ENCODE measurements at regions not wholly inside any gene's neighbourhood (a gene's known extent, or its start where the extent isn't known, plus 50 kb on each side); places are given as distances from the start of the nearest gene placed in this dataset.

- DNase-seq (ENCODE audit: low read depth, low spot score): no peak
Observed at GRCh38 chr12:115467531-115467930, 783.6 kb upstream of the TBX3 start.

DNA sequence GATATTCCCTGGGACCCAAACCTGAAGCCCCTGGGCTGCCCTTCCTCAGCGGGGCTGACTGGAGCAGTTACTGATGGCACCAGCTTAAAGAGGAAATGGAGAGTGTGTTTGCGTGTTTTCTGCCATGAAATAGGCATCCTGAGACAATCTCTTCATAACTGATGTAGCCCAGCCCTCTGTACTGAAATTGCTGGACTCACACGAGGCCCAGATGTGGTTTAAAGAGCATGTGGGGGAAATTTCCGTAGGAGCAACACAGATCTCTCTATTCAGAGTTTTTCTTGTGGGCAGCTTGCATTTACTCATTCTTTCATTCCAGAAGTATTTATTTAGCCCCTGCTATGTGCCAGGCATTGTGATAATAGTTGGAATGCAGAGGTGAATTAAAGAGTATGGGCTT lies 782.1 kb upstream of the TBX3 start:
- no peak for DNase-seq (ENCODE audit: low read depth, low spot score)

DNA sequence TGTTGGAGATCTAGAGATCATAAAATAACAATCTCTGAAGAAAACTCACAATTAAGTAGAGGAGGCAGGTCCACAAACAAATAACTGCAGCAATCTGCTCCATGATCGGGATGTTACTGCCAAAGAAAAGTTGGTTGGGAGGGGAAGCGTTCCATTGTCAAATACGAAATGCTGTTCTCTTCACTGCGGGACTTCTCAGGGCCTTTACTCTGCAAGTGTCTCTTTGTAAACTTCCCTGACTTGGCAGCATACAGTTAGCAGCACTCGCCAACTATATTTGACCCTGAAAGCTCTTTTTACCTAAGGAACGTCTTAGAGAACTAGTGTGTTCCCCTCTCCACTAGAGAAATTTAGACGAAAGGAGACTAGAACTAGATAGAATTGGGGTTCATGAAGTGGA lies 780.7 kb upstream of the TBX3 start:
- DNase-seq (ENCODE audit: low read depth, low spot score): no peak

DNA sequence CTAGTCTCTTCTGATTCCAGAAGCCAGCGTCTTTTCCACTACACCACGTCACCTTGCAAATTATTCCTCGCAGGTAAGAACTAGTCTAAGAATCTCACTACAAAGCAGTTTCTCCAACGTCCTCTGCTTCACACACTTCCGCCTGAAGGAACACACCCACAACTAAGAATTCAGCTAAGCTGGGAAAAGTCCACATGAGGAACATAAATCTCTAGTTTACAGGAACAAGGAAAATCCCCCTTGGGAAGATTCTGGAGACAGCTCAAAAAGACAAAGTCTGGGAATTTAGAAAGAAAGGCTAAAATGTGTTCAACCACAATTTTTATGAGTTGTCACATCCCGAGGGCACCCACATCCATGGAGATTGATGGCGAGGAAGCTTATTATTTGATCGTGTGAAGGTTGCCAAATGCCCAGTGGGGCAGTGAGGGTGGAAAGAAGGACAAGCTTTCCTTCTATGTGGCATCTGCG lies 780.2 kb upstream of the TBX3 start:
- no peak for DNase-seq (ENCODE audit: low read depth, low spot score)

DNA sequence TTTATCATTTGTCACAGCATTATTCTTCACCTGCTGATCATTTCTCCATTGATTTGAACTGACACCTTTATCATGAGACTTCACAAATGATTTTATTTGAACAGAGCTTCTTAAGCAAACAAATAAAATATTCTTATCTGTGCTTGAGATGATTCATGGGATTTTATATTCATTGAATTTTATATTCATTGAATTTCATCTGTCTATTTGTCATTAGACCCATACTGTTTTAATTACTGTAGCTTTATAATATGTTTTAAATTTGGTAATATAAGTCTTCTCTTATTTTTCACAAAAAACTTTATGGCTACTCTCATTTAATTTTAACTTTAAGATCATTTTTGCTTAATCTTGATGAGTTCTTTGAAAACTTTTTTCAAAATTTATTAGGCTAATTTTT lies 777.4 kb upstream of the TBX3 start:
- no peak for DNase-seq (ENCODE audit: low read depth, low spot score)

- DNase-seq (ENCODE audit: low read depth, low spot score): no peak
Observed at GRCh38 chr12:115457798-115458197, 773.8 kb upstream of the TBX3 start.

DNA sequence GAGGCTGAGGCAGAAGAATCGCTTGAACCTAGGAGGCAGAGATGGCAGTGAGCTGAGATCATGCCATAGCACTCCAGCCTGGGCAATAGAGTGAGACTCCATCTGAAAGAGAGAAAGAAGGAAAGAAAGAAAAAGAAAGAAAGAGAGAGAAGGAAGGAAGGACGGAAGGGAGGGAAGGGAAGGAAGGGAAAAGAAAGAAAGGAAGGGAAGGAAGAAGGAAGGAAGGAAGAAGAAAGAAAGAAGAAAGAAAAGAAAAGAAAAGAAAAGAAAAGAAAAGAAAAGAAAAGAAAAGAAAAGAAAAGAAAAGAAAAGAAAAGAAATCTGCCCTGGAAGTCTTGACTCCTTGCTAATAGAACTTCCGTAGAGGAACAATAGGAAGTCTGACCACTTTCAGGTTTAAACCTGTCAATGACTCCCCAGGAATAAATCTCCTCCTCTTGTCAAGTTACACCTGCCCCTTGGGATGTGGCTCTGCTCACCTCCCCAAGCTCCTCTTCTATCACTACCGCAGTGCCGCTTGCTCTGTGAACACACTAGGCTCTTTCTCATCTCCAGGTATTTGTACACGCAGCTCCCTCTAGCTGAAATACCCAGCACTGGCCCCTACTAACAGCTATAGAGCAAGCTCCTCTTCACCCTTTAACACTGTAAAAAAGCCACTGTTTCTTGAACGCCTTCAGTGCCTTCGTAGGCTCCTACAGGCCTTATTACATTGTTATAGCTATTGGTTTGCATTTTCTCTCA lies 773.1 kb upstream of the TBX3 start:
- DNase-seq (ENCODE audit: low read depth, low spot score): no peak

DNA sequence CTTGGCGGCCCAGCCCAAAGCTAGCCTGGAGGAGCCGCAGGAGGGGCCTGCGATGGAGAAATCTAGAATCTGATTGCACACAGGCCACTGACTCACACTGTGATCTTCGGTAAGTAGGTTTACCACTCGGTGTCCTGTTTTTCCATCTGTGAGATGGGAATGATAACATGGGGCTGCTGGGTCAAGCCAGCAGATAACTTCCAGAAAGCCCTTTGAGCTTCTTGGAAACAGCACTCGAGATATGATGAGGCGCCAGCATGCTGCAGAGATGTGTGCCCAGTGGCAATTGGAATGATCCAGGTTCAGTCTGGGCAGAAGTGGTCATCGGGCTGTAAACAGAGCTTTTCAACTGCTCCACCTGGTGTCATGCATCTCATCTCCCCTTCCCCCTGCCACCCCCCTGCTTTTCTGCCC lies 771.3 kb upstream of the TBX3 start:
- no peak for DNase-seq (ENCODE audit: low read depth, low spot score)

DNA sequence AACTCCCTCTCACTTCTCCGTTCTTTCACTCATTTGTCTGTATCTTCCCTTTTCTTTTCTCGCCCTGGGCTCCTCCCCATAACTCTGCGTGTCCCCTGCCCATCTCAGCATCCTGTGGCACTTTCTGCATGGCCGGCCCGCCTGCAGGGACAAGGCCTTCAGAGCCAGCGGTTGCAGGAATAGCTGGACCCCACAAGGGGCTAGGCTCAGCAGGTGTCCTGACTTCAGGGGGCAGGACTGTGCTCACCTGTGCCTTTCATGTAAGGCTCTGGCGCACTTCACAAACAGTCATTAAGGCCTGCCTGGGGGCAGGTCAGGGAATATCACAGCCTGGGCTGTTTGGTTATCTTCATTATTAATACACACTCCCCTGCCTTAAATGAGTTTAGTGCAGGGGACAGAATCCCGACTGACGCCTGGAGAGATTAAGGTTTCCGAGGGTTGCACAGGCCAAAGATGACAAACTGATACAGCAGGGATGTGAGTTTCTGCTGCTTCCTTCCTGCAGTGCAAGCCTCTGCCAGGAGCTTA lies 768.8 kb upstream of the TBX3 start:
- DNase-seq (ENCODE audit: low read depth, low spot score): no peak

DNA sequence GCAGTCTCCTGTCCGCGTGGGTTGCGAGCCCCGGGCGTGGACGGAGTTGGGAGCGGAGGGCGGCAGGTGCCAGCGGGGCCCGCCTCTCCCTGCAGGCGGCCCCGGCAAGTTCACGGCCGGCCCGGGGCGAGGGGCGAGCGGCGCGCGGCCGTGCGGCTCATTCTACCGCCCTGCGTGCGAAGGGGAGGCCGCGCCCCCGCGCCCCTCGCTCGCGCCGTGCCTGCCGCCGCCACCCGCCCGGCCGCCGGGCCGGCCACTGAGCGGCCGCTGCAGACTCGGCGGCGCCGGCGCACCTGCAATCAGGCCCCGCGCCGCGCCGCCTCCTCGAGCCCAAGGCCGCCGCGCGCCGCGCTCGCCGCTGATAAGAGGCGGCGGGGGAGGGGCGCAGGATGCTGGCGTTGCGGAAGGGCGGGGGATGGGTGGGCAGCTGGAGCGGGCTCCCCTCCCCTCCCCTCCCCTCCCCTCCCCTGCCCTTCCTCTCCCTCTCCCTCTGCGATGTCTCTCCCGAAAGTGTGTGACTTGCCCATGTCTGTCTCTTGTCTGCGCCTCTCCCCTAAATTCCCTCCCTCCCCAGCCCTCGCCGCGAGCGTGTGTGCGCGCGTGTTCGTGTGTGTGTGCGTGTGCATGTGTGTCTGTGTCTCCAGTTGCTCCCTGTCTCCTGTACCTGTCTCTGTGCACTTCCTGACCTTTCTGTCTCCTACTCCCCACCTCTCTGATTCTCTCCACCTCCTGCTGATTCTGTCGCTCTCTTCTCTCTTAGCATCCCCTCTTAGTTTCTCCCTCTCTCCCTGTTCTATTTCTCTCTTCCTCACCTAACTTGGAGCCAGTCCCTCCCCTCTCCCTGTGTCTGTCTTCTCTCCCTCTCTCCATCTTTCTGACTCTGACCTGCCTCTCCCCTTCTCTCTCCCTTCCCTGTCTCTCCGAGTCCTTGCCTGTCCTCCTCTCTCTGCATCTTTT lies 768.1 kb upstream of the TBX3 start:
- DNase-seq (ENCODE audit: low read depth, low spot score): no peak

DNA sequence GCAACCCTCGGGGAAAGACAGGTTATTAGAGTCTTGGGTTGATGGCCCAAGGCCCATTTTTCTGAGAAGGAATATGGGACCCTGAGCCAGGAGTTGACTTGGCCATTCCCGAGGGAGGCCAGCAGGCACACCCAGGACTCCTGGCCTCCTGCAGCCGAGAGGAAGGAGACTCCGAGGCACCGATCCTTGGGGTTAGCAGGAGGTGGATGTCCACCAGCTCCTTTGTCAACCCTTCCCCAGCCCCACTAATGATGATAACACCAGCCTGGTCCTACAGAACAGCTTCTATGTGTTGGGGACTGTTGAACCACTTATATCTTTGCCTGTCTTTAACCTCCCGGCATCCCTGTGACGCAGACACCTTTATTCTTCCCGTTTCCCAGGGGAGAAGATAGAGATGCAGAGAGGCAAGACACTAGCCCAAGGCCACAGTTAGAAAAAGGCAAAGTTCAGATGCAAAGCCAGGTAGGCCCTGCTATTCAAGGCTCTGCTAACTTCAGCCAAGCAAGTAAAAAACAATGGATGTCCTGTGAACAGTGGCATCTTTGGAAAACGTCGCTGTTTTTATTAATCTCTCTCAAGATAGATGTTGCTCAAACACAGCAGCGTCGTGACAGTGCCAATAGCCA lies 767.3 kb upstream of the TBX3 start:
- no peak for DNase-seq (ENCODE audit: low read depth, low spot score)

DNA sequence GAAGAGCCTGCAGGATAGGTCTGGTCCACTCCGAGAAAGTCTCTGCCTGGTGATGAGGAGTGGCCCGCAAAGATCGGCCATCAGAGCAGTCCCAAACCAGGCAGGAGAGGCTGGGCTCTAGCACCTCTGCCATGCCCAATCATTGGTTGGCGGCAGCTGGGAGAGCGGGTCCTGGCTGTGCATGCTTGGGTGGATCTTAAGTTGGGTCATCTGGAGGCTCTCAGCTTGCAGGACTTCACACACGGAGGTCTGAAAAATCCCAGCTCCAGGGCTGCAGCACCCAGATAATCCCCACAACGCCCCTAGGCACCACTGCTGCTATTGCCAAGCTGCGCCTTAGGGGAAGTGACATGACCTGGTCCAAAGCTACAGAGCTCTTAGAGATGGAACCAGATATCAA lies 766.7 kb upstream of the TBX3 start:
- no peak for DNase-seq (ENCODE audit: low read depth, low spot score)

GRCh38 chr12:115450017-115450416 lies 766.0 kb upstream of the TBX3 start:
- DNase-seq (ENCODE audit: low read depth, low spot score): no peak

- no peak for DNase-seq (ENCODE audit: low read depth, low spot score)
Observed at GRCh38 chr12:115449526-115449925, 765.6 kb upstream of the TBX3 start.

DNA sequence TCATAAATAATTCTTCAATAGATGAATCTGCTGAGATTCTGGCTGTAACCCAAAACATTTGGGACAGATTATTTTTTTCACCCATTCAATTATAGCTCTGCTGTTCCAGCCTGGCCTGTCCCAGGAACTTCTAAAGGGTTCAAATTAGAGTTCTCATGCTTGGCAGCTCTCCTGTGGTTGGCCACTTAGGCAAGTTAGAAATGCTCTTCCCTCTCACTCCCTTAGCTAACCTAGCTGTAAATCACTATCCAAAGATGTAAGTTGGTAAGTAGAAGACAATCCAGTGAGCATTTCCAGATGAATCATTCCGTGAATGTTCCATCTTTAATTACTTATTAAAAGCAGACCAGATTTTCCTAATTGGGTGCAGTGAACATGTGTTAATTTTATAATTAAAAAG lies 760.4 kb upstream of the TBX3 start:
- no peak for DNase-seq (ENCODE audit: low read depth, low spot score)

DNA sequence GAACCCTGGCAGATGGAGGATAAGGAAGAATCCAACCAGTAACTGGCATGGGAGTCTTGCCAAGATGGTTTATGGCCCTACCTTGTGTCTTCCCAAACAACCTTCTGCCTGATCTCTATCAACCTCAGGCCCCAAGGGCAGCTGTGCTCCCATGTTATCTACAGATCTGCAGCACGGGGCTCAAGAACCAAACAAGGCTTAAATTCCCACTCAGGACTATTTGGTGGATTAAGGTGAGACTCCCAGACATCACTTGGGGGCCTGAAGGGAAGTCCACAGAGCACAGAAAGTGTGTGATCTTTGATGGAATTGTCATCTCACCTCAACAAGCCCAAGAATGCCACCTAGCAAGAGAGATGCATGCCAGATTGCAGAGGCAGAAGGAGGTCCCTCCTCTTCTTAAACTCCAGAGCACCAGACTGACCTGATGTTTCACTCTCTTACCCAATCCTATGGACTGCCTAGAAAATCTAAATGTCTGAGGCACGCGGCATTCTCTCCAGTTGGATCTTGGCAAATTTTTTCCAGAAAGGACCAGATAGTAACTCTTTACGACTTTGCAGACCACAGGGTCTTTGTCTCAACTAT lies 759.5 kb upstream of the TBX3 start:
- DNase-seq (ENCODE audit: low read depth, low spot score): no peak

DNA sequence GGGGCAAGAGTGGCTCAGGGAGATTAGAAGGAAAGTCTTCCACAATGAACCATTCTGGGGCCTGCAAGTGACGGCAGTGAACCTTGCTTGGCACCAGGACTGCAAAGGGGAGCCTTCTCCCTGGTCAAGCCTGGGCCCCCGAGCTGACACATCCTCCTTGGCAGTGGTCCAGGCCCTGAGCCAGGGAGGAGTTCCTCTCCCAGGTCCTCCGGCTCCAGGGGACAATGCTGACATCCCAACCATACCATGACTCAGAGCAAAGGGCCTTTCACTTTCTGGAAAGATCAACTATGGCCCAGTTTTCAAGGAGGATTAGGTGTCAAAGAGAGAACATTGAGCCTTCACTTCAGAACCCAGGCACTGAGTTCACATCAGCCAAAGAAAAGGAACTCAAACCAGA lies 756.5 kb upstream of the TBX3 start:
- peak; percentile 17 for DNase-seq (ENCODE audit: low read depth, low spot score)

DNA sequence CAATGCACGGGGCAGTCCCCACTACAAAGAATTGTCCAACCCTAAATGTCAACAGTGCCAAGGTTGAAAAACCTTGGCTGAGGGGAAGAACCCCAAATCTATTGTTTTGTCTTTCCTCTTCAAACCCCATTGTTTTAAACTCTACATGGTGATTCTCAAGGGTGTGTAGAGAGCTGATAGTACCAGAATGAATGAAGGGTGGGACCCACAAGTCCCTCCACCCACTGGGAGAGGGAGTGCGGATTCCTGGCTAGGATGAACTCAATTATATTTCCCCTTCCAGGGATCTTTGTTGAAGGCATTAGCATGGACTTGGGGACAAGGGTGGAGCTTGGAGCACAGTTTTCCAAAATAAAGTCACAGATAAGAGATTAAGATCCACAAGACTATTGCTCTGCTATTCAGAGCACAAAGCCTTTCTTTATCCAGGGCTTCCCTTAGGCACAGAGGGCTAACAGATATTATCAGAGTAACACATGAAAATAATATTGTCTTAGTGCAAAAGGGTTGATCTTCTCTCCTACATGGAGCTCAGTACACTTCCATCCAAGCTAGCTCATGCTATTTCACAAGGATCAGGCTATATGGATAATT lies 755.1 kb upstream of the TBX3 start:
- DNase-seq (ENCODE audit: low read depth, low spot score): no peak

GRCh38 chr12:115438314-115438713 lies 754.3 kb upstream of the TBX3 start:
- DNase-seq (ENCODE audit: low read depth, low spot score): no peak

DNA sequence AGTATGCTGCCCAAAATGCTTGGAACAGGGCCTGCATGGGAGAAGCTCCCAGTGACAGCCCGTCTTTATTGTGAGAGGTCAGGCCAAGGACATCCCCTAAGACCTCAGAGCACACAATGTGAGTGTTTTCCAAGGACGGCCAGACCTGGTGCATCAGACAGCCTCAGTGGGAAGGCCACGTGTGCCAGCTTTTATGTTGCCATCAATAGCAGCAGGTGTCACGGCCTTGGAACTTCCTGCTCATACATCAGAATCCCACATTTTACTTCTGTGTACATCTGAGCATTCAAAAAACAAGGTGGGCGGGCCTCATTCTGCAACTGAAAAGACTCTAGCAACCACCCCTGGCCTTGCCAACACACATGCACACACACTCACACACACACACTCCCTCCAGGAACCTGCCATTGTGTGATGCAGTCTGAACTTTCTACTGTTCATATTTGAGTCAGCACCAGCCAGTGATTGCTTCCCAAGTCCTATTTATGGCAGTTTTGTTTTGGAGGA lies 753.1 kb upstream of the TBX3 start:
- DNase-seq (ENCODE audit: low read depth, low spot score): no peak

DNA sequence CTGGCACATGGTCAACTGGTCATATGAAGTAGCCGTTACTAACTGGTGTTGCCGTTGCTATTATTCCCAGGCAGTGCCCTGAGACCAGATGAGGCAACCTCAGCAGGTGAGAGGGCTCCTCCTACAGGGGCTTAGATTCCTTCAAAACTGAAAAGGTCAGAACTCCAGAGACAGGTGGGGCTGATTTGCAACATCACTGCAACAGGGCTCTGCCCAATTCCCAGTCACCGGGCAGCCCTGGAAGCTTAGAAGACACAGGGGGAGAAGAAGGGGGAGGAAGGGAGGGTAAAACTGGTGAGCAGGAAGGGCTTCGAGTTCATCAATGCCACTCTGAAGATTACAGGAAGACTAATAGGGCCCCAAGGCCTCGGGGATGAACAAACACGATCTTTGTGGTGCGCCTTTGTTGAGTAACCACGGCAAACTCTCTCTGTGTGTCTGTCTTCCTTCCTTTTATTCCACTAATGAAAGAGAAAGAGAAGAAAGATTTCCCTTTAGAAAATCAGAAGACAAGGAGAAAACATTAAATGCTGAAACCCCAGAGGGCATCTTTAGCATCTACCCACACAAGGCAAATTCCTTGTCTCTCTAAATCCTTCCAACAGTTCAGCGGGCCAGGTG lies 749.1 kb upstream of the TBX3 start:
- DNase-seq (ENCODE audit: low read depth, low spot score): no peak

Measured in smooth muscle cell of the brain vasculature (primary cell).